Sigmoid colon (tissue), 6 donors: ENCODE measurements at regions not wholly inside any gene's neighbourhood (a gene's known extent, or its start where the extent isn't known, plus 50 kb on each side); places are given as distances from the start of the nearest gene placed in this dataset.

Source experiments
- DNase-seq: peaks from one replicate; pipeline ENCODE4 v3.0.0-alpha.2; 2019
- H3K27ac ChIP-seq, 4 donors: fragments of 200-600 bp; sonication (generic); one replicate each; pipeline ENCODE4 v1.5.1; 2016 to 2019; ENCODE audit warnings: mild to moderate bottlenecking in 1 of 4
- H3K27me3 ChIP-seq, 3 donors: fragments of 200-600 bp; sonication (generic); one replicate each; pipeline ENCODE4 v1.5.1; 2019; ENCODE audit warnings: mild to moderate bottlenecking in 1 of 3
- H3K36me3 ChIP-seq, 4 donors: fragments of 200-600 bp; sonication (generic); one replicate each; pipeline ENCODE4 v1.5.1; 2016 to 2019
- H3K4me1 ChIP-seq, 4 donors: fragments of 200-600 bp; sonication (generic); one replicate each; pipeline ENCODE4 v1.5.1; 2017 to 2019
- H3K4me3 ChIP-seq, 4 donors: fragments of 200-600 bp; sonication (generic); one replicate each; pipeline ENCODE4 v1.5.1; 2017 to 2019; ENCODE audit warnings: mild to moderate bottlenecking in 2 of 4, moderate library complexity in 1 of 4
- H3K9me3 ChIP-seq, 4 donors: fragments of 200-600 bp in 3 of 4; sonication (generic) in 3 of 4; one replicate each; pipeline versions ENCODE4 v1.5.1 to v1.6.1; 2013 to 2019
- CTCF ChIP-seq, 4 experiments: fragments of 450-650 bp in 3 of 4; fragments of 200-600 bp in 1 of 4; IDR thresholded peaks; one replicate each; pipeline ENCODE4 v1.5.1; 2016 to 2019; ENCODE audit warnings: antibody characterized with exemption in 4 of 4, mild to moderate bottlenecking in 3 of 4, moderate library complexity in 2 of 4
- EP300 ChIP-seq, 4 donors: sonication (generic); formaldehyde crosslinking; IDR thresholded peaks; one replicate each; pipeline ENCODE4 v1.6.1; 2017; ENCODE audit warnings: antibody characterized with exemption in 4 of 4
- POLR2A ChIP-seq, 2 donors: fragments of 450-650 bp; IDR thresholded peaks; one replicate each; pipeline ENCODE4 v1.6.1; 2016; ENCODE audit warnings: antibody characterized with exemption in 2 of 2, mild to moderate bottlenecking in 2 of 2, moderate library complexity in 2 of 2
- POLR2AphosphoS5 ChIP-seq, 4 donors: sonication (generic); formaldehyde crosslinking; IDR thresholded peaks; one replicate each; pipeline ENCODE4 v1.6.1; 2017; ENCODE audit warnings: antibody characterized with exemption in 4 of 4
- WGBS, 2 donors: extraction: QIAGEN DNeasy Blood & Tissue Kit; methylation state at CpG; one replicate each; pipeline ENCODE4 v1.1.7; 2013; 5-methylcytosine and 5-hydroxymethylcytosine counted together
- intact Hi-C: fragments of 100-400 bp; cut with DNase I; formaldehyde crosslinking; loops from one replicate; pipeline ENCODE4 v1.15.1; 2023
- donor health status: healthy with polysubstance abuse.
- donor health status: healthy.

GRCh38 chr10:28958468-28958867 lies 281.1 kb downstream of the BAMBI start:
- H3K27me3 ChIP-seq: no peaks in the 10 kb centered on the region
- no peak for TF ChIP-seq EP300 (IDR thresholded peaks at IDR 0.05)
- no peak for TF ChIP-seq POLR2A (IDR thresholded peaks at IDR 0.05)
- TF ChIP-seq POLR2AphosphoS5 (IDR thresholded peaks at IDR 0.05): no peak
- TF ChIP-seq CTCF (IDR thresholded peaks at IDR 0.05): no peak
- H3K27ac ChIP-seq: no peak overlapping the region
- H3K4me1 ChIP-seq: no peaks in the 10 kb centered on the region
- no peaks in the 10 kb centered on the region for H3K36me3 ChIP-seq
- DNase-seq: no peak
- intact Hi-C loops: no loop called here
- no peaks in the 10 kb centered on the region for H3K9me3 ChIP-seq
- H3K4me3 ChIP-seq: no peak overlapping the region

GRCh38 chr10:28959850-28960501 lies 282.7 kb downstream of the BAMBI start:
- 92 to 93% methylated on average over 7 of the region's 7 CpGs for WGBS, 2 donors
- H3K27ac ChIP-seq: no peak overlapping the region
- no peaks in the 10 kb centered on the region for H3K4me1 ChIP-seq
- TF ChIP-seq POLR2AphosphoS5 (IDR thresholded peaks at IDR 0.05) (no peak), CTCF (IDR thresholded peaks at IDR 0.05) (no peak), POLR2A (IDR thresholded peaks at IDR 0.05) (no peak), EP300 (IDR thresholded peaks at IDR 0.05) (no peak)
- no peaks in the 10 kb centered on the region for H3K36me3 ChIP-seq
- no peak overlapping the region for H3K4me3 ChIP-seq
- intact Hi-C loops: no loop called here
- DNase-seq: no peak
- H3K27me3 ChIP-seq: no peaks in the 10 kb centered on the region
- H3K9me3 ChIP-seq: no peaks in the 10 kb centered on the region

- no peaks in the 10 kb centered on the region for H3K36me3 ChIP-seq
- no peaks in the 10 kb centered on the region for H3K9me3 ChIP-seq
- intact Hi-C loops: no loop called here
- 83 to 88% methylated on average over 4 of the region's 4 CpGs for WGBS, 2 donors
- no peak for DNase-seq
- no peak overlapping the region for H3K4me3 ChIP-seq
- no peak for TF ChIP-seq EP300 (IDR thresholded peaks at IDR 0.05)
- no peak for TF ChIP-seq CTCF (IDR thresholded peaks at IDR 0.05)
- no peak for TF ChIP-seq POLR2A (IDR thresholded peaks at IDR 0.05)
- no peak for TF ChIP-seq POLR2AphosphoS5 (IDR thresholded peaks at IDR 0.05)
- no peaks in the 10 kb centered on the region for H3K27me3 ChIP-seq
- no peak overlapping the region for H3K27ac ChIP-seq
- no peaks in the 10 kb centered on the region for H3K4me1 ChIP-seq
These were observed 285.4 kb downstream of the BAMBI start for GRCh38 chr10:28962768-28963167.

- intact Hi-C loops: no loop called here
- H3K4me3 ChIP-seq: no peak overlapping the region
- H3K4me1 ChIP-seq: no peaks in the 10 kb centered on the region
- 84 to 93% methylated on average over 5 of the region's 5 CpGs for WGBS, 2 donors
- H3K27me3 ChIP-seq: no peaks in the 10 kb centered on the region
- H3K36me3 ChIP-seq: no peaks in the 10 kb centered on the region
- no peak for TF ChIP-seq POLR2AphosphoS5 (IDR thresholded peaks at IDR 0.05)
- no peak for TF ChIP-seq EP300 (IDR thresholded peaks at IDR 0.05)
- no peak for TF ChIP-seq CTCF (IDR thresholded peaks at IDR 0.05)
- no peak for DNase-seq
- H3K9me3 ChIP-seq: no peaks in the 10 kb centered on the region
- H3K27ac ChIP-seq: no peak overlapping the region
These were observed 286.4 kb downstream of the BAMBI start for GRCh38 chr10:28963539-28964221.
